PC-3 (cell line): ENCODE measurements at regions not wholly inside any gene's neighbourhood (a gene's known extent, or its start where the extent isn't known, plus 50 kb on each side); places are given as distances from the start of the nearest gene placed in this dataset.

Source experiments
- CTCF ChIP-seq: fragments of 300-600 bp; sonication (generic); conservative IDR thresholded peaks from 2 replicates; pipeline ENCODE4 v1.5.1; 2017; ENCODE audit warnings: antibody characterized with exemption, low read depth, mild to moderate bottlenecking, low read length
- EZH2 ChIP-seq: fragments of 300-600 bp; sonication (generic); IDR thresholded peaks from one replicate; pipeline ENCODE4 v1.6.1; 2017; ENCODE audit warnings: antibody characterized with exemption, mild to moderate bottlenecking, low read length; ENCODE audit not compliant: unreplicated experiment

DNA sequence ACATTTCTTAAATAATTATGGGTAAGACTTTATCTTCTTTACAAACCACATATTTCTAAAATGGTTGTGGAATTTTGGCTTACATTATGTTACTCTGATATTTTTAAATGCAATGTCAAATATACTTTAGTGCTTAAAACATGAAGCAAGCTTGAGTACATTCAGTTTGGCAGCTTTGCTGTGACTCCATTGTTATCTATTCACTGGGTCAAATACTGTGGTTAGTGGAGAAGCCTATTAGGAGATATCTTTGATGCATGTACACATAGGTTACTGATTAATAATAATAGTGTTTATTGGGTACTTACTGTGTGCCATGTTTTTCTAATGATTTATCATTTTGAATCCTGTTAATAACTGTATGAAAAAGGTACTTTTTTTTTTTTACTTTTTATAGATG lies 520.4 kb upstream of the B3GALT2 start:
- no peak for TF ChIP-seq EZH2
- TF ChIP-seq CTCF, result no peak
